GM19328 (cell line): ENCODE measurements at regions not wholly inside any gene's neighbourhood (a gene's known extent, or its start where the extent isn't known, plus 50 kb on each side); places are given as distances from the start of the nearest gene placed in this dataset.
"Not testable (repeated sequence)": the region's sequence is repeated elsewhere in the genome, so short reads cannot be mapped to it uniquely, and the experiment has no call there.

Experiments
- ATAC-seq: cut with Tn5 transposase; IDR thresholded peaks from one replicate; pipeline ENCODE4 v1.9.1; 2021; ENCODE audit warnings: mild to moderate bottlenecking, moderate library complexity; ENCODE audit not compliant: unreplicated experiment

DNA sequence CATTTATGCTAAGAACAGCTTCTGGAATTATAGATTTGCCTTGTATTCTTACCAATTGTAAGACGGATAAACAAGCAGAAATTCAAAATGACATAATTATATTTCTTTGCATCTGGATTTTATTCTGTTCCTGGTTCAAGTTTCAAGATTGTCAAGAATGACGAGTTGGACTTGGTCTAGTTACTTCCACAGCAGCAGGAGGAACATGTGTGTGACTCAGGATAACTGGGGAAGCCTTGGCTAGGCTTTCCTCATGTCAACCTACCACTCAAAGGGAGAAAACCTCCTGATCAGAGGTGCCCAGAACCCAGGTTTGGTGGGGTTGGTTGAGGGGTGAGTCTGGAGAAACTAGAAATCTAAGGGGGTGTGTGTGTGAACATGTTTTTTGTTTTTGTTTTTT is 259.7 kb downstream of the SOX2 start:
- ATAC-seq = no peak

DNA sequence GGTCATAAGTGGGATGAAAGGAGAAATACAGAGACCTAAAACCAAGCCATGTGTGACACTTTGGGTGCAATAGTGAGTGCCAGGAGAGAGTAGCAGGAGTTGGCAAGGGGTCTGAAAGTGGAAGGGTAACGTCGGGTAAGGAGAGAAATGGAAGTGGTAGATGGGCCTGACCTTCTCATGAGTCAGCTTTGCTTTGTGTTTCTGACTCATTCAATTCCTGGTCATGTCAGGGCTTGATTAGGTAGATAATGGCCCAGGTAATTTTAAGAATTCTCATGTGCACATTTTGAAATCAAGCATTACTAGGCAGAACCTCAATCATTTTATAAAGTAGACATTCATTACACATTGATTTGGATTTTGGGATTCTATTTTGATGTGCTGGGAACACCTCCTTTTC is 262.5 kb downstream of the SOX2 start:
- ATAC-seq = no peak

DNA sequence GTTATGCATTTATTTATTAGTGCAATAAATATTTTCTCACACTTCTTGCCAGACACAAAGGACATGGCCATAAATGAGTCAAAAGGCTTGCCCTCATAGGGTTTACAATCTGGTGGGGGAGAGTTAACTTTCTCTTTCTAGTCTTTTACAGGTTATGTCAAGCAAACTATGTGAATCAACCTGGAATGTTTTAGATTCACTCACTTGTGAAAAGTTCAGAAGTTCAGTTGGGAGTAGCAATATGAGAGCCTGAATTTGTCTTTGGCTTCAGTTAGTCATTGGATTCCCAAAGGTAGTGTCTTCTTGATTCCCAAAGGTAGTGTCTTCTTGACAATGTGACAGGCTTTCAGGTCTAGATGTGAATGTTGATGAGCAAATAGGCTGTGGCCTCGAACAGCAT is 264.8 kb downstream of the SOX2 start:
- no peak for ATAC-seq

DNA sequence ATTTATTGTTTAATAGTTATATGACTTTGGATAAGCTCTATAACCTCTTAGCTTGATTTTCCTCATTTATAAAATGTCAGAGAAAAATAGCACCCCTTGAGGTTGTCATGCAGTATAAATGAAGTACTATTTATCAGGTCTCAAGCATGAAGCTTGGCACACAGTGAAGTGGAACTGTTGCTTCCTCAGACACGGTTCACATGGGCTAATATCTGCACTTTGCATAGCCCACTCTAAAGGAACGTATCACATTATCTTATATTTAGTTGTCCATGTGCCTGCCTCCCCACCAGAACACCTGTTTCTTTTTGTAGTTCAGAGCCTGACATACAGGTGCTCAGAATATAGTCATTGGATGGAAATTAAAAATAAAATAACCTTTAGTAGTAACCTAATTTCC is 273.7 kb downstream of the SOX2 start:
- ATAC-seq = no peak

DNA sequence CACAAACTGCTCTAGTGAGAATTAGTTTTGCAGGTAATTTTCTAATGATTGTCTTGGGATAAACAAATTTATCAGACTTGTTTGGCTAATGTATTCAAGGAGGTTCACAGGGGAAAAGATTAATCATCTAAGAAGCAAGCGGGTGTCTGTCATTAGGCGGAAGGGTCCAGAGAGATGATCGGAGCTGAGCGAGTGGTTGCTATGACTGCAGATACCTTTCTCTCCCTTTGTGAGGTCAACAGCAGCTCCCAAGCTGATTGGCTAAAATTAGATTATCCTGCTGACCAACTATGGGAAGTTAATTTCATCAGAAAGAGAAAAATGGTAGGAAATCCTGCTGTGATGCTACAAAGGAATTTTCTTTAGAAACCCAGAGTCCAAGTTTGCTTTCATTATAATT is 276.0 kb downstream of the SOX2 start:
- no peak for ATAC-seq

DNA sequence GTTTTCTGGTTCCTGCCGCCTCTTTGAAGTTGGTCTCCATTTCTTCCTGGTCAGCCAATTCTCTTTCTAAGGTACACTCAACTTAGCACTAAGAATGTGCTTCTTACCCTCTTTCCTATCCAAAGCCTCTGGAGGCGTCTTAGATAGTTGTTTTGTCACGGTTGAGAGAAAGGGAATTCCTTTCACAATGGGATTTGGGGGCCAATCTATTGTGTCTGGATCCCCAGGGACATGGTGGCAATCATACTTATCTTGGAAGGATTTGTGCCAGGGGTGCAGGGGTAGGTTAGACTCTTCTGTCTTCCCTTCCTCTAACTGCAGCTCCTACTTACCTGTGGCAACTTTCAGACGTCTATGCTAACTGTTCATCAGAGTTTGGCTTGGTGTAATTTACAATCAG is 287.1 kb downstream of the SOX2 start:
- no peak for ATAC-seq

DNA sequence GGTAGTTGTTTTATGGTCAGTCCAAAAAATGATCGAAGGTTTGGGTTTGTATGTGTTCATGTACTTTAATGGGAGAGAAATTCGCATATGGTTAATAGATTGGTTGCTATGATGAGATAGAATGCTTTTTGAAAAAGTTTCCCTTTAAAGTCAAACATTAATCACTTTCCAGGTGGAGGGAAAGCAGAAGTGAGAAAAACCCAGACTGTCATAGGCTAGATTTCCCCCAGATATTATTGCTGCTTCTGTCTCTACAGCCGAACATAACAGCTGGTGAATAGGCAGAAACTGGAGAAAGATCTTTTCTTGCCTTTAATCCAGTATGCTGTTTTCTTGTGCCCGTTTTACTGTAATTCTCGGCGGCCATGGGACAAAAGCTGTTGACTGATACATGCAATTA is 287.6 kb downstream of the SOX2 start:
- ATAC-seq = peak; percentile 74

DNA sequence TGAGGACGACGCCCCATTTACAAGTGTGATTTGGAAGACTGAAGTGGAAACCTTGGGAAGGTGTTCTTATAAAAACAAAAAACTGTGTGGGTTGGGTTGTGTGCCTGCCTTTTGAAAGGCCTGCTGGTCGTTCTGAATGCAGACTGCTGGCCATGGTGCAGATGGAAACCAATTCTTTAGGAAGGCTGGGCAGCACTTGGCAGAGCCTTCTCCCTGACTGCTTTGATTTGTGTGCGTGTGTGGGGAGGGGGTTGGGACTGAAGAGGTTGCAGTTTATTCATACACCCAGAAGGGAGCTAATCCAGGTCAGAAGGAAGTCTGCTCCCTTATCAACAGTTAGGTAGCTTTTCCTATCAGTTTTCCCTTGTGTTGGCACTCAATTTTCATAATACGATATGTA is 288.7 kb downstream of the SOX2 start:
- ATAC-seq = no peak

DNA sequence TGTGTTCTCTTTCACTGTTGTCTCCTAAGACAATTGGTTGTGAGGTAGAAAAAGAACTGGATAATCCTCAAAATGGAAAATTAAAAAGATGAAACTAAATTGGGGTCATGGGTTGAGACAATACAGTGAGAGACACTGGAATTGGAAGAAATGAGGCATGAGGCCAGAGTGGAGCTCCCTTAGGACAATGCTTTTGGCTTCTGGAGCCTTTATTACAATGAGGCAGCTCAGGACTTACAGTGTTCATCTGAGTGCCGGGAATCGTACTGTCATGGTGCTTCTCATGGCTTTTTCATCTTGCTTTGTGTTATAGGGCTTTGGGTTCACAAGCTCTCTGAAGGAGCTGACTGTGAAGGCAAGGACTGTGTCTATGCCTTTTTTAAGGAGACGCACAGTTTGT is 293.5 kb downstream of the SOX2 start:
- ATAC-seq = no peak

DNA sequence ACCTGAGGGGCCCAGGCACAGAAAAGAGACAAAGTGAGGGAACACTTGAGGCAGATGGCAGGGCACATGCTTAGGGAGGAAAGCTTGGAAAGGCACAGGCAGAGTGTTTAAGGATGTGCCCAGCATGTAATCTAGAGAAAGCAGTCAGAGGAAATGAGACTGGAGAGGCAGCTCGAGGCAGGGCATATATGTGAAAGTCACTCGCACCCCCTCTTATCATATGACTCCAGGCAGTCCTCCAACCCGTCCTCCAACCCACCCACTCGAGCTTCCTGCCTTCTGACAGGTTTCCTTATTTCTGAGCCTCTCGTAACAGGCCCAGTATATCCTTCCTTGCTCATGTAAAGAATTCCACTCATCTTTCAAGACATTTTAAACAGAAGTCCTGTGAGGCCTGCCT is 294.0 kb downstream of the SOX2 start:
- ATAC-seq = no peak

DNA sequence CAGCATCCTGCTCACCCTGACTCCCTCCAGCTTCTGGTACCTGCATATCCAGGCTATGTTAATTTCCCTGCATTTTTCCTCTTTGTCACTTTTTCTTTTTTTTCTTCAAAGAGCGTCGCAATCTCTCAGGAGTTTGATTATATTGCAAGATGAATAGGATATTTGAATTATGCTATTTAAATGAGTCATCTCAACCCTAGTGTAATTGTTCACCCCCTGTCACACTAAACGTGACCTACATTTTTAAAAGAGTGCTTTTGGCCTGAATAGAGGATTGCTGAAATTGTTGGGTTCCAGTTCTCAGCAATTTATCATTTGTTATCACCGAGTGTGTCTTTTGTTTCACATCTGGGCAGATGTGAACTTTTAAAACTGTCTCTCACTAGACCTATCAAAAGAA is 294.7 kb downstream of the SOX2 start:
- no peak for ATAC-seq

DNA sequence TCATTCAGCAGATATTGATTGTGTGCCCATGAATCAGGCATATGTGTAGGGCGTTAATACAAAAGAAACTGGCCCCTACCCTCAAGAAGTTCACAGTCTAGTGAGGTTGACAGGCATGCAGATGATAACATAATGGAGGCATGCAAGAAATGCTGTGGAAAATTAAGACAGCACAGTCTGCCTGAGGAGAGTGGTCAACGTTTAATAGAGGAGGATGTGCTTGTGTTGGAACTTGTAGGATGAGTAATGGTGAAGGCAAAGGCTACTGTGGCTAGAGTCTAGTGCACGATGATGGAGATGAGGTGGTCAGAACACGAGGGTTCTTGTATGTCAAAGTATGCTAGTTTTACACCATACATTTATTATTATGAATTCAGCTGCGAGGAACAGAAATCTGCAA is 295.7 kb downstream of the SOX2 start:
- ATAC-seq = no peak

DNA sequence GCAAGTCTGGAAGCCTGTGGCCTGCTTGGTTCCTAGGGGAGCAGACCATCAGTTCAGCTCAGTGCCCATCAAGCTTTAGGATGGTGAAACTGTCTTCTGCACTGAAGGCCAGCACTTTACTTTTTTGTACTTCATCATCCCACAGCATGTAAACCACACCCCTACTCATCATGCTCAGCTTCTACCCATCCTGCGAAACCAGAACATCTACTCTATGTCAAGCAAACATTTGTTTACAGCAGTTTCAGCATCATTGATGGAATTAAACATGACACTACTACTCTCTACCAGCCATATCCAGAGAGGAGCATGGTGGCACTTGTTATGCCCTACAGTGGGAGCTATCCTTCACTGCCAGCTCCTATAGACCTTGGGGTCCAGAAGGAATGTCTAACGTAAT is 306.6 kb downstream of the SOX2 start:
- ATAC-seq = no peak

DNA sequence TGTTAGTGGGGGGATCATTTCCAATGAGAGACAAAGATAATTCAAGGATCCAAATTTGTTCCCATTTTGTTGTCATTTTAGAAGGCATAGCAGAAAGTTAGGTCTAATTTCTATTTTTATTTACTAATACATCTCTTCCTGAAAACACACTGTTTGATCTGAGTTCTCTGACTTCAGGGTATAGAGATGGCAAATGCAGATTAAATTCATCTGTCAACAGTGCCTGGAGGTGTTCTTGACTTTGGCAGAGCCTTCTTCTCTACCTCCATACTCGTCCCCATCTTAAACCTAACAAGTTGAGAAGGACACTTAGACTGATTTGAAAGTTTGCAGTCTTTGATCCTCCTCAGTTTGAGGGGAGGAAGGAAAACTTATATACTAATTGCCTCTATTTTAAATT is 308.2 kb downstream of the SOX2 start:
- ATAC-seq = no peak

DNA sequence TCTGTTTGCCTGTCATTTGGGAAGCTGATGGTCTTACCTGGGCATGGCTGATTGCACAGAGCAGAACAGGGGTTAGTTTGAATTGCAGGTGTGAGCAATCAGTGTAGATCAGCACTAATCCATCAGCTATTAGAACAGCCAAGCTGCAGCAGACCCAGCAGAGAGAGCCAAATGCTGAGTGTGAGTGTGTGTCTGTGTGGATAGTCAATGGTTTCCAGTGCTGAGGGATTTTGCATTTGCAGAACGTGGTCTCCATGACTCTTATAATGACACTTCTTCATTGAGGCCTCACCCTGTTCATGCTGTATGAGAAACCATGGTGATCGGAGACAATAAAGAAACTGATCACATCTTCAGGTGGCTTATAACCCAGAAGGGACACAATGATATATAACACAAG is 312.1 kb downstream of the SOX2 start:
- ATAC-seq = no peak

DNA sequence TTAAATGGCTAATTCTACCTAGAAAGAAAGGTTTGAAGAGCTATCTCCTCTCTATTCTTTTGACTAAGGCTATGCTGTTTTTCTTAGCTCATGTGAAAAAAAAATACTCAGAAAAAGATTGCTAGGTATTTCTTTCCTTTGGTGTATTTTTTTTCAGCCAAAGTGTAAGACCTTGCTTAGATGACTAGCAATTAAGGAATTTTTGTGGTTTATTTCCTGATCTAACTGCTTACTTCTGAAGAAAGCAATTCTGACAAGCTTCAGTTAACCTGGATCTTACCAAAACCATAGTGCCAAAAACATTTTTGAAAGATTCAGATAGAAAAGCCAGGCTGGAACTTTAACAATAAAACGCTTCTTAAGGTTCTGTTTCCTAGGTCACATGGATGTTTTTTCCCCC is 315.6 kb downstream of the SOX2 start:
- no peak for ATAC-seq

DNA sequence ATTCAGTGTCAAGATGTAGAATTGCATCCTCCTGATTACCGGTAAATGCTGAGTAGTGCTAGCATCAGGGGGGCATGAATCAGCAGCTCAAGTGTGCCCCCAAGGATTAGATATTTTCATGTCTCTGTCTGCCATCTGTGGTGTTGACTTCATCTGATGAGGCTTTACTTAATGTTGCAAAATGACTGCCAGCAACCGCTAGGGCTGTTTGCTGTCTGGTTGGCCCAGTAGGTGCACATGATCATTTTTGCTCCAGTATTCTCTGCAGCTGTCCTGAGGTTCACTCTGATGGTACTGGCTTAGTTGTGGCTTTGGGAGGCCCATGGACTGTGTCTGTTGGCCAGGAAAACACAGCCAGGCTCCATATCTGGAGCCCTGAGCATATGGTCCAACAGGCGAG is 316.4 kb downstream of the SOX2 start:
- no peak for ATAC-seq

DNA sequence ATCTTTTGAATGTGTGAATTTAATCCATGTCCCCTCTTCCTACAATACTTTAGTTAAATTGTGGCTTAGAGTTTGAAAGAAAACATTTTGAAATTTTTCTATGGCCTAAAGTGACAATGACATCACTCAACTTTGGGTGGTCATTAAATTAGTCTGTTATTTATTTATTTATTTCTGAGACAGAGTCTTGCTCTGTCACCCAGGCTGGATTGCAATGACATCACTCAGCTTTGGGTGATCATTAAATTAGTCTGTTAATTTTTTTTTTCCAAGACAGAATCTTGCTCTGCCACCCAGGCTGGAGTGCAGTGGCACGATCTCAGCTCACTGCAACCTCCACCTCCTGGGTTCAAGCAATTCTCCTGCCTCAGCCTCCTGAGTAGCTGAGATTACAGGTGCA is 322.5 kb downstream of the SOX2 start:
- not testable (repeated sequence) for ATAC-seq

DNA sequence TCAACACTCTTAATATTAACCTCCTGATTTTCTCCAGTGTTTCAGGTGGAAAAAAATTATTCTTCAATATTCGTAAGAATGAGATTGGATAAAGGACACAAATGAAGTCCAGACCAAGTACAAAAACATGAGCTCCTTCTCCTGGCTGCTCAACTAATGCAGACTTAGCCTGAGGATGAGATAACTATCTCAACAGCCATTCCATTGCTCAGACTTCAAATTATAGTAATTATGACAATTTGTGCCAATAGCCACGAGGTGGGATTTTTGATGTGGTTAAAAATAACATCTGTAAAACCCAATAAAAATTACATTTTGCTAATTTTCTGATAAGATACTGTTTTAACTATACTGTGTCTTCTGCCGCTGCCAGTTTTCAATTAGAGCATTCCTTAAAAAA is 323.6 kb downstream of the SOX2 start:
- no peak for ATAC-seq

DNA sequence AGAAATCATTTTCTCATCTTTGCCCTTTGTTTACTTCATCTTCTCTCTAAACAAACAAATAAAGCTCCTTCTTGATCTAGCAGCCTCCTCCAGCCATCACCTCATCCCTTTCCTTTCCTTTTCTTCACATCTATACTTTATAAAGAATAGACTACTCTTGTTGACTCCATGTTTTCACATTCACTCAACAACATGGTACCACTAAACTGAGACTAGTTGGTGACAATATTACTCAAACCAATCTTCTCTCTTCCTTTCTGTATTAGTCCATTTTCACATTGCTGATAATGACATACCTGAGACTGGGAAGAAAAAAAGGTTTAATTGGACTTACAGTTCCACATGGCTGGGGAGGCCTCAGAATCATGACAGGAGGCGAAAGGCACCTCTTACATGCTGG is 324.7 kb downstream of the SOX2 start:
- no peak for ATAC-seq

DNA sequence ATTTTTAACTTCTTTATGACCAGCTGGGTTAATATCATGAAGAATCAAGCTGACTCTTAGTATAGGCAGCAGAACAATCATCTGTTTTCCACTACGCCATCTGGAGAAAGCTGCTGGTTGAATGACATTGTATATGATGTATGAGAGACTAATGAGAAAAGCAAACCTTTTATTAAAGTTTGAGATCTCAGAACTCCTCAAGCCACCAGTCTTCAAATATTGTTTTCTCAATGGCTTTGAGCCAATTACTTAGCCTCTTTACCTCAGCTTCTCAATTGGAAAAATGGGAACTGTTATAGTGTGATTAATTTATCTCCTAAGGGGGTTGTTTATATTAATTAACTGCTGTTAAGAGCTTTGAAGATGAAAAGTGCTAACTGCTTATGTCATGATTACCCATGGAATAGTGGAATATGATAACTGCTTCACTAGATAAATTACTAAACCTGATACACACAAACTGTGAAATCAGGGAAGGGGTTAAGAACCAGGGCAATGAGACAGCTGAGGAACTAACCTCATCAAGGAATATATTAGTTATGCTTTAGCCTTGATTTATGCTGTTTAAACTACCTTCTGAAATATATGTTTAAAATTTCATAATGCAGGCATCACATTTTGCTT is 330.1 kb downstream of the SOX2 start:
- ATAC-seq = no peak

DNA sequence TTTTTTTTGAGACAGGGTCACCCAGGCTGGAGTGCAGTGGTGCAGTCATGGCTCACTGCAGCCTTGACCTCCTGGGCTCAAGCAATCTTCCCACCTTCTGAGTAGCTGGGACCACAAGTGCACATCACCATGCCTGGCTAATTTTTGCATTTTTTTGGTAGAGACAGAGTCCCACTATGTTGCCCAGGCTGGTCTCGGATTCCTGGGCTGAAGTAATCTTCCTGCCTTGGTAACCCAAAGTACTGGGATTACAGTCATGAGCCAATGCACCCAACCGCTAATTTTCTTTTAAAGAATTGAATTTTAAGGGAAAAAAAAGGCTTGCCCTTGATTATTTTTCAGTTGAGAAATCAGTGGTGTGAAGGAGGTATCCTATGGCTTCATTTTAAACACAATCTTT is 334.0 kb downstream of the SOX2 start:
- ATAC-seq = no peak

DNA sequence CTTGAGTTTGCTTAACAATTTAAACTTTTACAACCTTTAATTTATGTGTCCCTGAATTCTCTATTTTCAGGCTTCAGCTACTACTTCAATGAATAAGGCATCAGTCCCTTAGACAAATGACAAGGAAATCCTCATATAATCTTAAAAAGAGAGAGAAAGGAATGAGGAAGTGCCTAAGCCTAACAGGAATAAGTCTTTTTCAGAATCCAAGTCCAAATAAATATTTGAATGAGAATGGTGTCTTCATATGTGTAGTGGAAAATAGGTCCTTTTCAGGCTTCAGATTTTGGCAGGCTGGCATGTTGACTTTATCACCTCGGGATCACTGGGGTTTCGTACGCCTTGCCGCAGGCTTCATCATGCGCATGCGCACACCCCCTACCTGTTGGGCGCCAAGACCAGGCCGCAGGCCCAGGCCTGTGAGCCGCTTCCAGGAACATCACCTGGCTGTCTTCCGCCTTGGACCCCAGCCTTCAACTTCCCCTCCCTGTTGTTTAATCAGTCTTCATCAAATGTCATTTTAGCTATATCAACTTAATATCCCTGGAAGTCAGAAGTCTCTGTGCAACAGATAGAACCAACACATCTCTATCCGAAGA is 334.5 kb downstream of the SOX2 start:
- no peak for ATAC-seq
